ENCODE measurements at regions not wholly inside any gene's neighbourhood (a gene's known extent, or its start where the extent isn't known, plus 50 kb on each side); places are given as distances from the start of the nearest gene placed in this dataset.
A peak's percentile ranks its signal among the peaks of the same experiment; 100 is the strongest.

DNA sequence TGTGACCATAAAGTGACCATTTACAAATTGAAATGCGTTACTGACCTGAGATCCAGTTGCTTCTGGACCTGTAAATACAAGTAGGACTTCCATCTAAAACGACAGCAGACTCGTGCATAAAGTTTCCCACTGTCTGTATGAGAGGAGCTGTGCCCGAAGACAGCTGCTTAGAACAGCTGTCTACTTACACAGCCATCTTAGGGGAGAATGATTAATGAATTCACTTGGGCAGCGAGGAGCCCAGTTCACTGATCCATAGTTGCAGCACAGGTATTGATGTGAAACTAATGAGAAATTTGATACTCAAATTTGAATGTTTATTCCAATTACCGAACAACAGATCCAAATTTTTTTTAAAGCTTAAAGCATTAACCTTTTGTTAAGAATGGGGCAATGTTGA lies 748.1 kb downstream of the NR2F2 start:
- TF ChIP-seq, protein P1, sequence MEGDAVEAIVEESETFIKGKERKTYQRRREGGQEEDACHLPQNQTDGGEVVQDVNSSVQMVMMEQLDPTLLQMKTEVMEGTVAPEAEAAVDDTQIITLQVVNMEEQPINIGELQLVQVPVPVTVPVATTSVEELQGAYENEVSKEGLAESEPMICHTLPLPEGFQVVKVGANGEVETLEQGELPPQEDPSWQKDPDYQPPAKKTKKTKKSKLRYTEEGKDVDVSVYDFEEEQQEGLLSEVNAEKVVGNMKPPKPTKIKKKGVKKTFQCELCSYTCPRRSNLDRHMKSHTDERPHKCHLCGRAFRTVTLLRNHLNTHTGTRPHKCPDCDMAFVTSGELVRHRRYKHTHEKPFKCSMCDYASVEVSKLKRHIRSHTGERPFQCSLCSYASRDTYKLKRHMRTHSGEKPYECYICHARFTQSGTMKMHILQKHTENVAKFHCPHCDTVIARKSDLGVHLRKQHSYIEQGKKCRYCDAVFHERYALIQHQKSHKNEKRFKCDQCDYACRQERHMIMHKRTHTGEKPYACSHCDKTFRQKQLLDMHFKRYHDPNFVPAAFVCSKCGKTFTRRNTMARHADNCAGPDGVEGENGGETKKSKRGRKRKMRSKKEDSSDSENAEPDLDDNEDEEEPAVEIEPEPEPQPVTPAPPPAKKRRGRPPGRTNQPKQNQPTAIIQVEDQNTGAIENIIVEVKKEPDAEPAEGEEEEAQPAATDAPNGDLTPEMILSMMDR (IDR thresholded peaks at IDR 0.05; ENCODE audit: low read length, missing control alignments): no peak
- no peak overlapping the region for H3K4me3 ChIP-seq (replicated peaks; ENCODE audit: low read depth, low read length)

DNA sequence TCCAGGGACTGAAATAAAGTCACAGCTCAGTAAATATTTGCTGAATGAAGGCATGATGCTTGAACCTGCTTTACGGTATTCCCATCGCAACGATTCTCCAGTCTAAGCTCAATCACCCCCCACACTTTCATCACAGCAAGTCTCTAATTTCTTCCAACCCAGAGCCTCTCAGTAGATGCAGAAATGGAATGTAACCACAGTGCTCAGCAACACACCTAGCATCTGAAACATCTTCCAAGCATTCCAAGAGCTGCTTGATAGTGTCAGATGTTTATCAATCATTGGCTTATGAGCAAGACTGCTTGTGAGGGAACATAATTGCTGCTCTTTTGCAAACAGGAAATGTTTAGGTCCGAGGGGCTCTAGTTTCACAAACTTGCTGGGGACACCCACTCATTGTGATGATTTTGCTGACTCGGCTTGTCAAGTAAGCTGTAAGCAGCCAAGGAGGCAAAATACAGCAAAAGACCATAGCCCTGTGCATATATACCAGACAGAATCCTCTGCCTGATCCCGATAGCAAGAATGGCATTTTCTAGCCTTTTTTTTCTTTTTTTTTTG lies 751.2 kb downstream of the NR2F2 start:
- TF ChIP-seq, protein P1 (IDR thresholded peaks at IDR 0.05; ENCODE audit: low read length, missing control alignments): no peak
- no peak for DNase-seq (ENCODE audit: low read depth)

More for the DNA sequence above, 748.1 kb downstream of the NR2F2 start:
- DNase-seq (ENCODE audit: low read depth): no peak

DNA sequence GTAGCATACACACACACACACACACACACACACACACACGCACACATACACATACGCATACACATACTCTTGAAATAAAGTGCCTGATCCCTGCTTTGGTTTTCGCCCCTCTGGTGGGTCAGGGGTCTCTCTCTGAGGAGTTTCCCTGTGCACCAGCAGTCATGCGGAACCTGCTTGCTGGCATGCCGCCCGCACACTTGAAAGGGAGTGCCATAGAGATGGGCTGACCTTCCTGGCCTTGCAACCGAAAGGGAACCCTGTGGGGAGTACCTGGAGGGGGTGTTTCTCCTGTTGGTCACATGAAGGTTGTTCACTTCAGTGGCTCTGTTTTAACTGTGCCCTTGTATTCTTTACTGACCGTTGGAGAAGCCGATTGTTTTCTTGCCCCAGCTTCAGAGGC lies 752.3 kb downstream of the NR2F2 start:
- DNase-seq (ENCODE audit: low read depth): no peak
- no peak overlapping the region for H3K4me3 ChIP-seq (replicated peaks; ENCODE audit: low read depth, low read length)
- TF ChIP-seq, protein P1 (IDR thresholded peaks at IDR 0.05; ENCODE audit: low read length, missing control alignments): no peak

More for the DNA sequence above, 751.2 kb downstream of the NR2F2 start:
- H3K4me3 ChIP-seq (replicated peaks; ENCODE audit: low read depth, low read length): no peak overlapping the region

DNA sequence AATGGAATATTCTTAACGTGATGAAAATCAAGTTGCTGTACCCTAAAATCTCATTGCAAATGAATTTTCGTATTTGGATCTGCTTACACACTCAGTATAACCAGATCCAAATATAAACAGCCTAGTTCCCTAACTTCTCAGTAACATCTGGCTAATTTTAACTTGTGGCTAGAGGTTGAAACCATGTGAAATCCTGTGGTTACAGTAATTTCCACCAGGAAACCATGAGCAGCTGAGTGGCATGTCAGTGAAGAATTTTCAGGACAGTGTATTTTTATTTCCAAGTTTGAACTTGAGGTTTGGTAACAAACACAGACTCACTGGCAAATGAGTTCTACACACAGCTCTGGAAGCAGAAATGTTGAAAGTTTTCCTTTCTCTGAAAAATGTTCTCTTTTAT lies 754.1 kb downstream of the NR2F2 start:
- TF ChIP-seq, protein P1 (IDR thresholded peaks at IDR 0.05; ENCODE audit: low read length, missing control alignments): no peak
- peak; percentile 45 for DNase-seq (ENCODE audit: low read depth)
- H3K4me3 ChIP-seq (replicated peaks; ENCODE audit: low read depth, low read length): no peak overlapping the region

DNA sequence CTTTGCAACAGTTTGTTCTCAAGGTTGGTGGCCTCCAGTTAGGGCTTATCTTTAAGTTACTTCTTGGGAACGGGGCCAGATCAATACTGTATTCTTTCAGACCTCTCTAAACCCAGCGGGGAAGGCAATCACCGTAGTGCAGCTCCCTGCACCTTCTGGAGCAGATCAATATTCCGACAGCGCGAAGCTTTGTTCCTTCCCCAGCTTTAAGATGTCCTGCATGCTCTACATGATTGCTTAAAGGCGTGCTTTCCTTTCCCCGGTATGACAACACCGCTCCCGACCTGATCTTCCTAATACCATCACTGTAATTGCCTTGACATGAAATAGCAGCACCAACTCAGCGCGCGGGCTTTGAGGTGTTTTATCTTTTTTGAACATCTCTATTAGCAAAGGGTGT lies 755.2 kb downstream of the NR2F2 start:
- H3K4me3 ChIP-seq (replicated peaks; ENCODE audit: low read depth, low read length): no peak overlapping the region
- TF ChIP-seq, protein P1 (IDR thresholded peaks at IDR 0.05; ENCODE audit: low read length, missing control alignments): no peak
- no peak for DNase-seq (ENCODE audit: low read depth)

DNA sequence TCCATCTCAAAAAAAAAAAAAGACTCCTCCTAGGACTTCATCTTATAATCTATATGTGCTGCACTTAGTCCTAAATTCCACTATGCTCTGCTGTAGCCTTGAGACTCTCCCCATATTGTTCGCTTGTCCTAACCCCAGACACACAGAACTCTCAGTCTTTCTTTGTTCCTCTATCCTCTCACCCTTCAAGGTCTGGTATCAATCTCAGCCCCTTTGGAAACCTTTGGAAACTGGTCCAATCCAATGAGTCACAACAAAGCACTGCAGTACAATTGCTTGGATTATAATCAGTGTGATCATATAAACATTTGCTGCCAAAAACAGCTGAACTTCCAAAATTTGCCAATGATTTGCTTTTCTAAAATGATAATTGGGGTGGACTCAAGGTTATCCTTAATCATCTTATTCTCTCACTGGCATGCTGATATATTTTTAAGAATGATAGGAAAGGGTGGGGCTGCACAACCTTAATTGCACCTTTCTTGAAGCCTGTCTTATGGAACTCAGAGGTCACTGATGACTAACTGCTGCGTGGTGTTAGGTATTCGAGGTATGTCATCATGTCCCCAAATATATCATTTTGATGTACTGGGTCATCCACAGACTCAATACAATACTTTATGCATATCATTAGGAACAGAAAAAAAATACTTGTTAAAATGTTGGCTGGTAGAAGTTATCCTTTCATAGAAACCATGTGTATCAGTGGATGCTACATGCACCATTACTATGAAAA lies 756.7 kb downstream of the NR2F2 start:
- no peak for DNase-seq (ENCODE audit: low read depth)
- H3K4me3 ChIP-seq (replicated peaks; ENCODE audit: low read depth, low read length): no peak overlapping the region

More for the DNA sequence above, 756.7 kb downstream of the NR2F2 start:
- TF ChIP-seq, protein P1 (IDR thresholded peaks at IDR 0.05; ENCODE audit: low read length, missing control alignments): no peak

All from fibroblast of pulmonary artery (primary cell).